Mesothelial cell of epicardium (in vitro differentiated cells): ENCODE measurements at regions not wholly inside any gene's neighbourhood (a gene's known extent, or its start where the extent isn't known, plus 50 kb on each side); places are given as distances from the start of the nearest gene placed in this dataset.

Experiments used
- DNase-seq, 2 experiments: peaks; one replicate each; pipeline ENCODE4 v3.0.0; 2021; ENCODE audit warnings: low spot score in 2 of 2; ENCODE audit not compliant: unreplicated experiment in 2 of 2
- H3K27ac Mint-ChIP-seq: 2 replicates; pipeline ENCODE4 v1.8.0; 2021; ENCODE audit warnings: mixed read lengths
- H3K27me3 Mint-ChIP-seq: 2 replicates; pipeline ENCODE4 v1.8.0; 2021; ENCODE audit warnings: low read depth, mixed read lengths
- H3K36me3 Mint-ChIP-seq: 2 replicates; pipeline ENCODE4 v1.8.0; 2021; ENCODE audit warnings: mixed read lengths
- H3K4me1 Mint-ChIP-seq: 2 replicates; pipeline ENCODE4 v1.8.0; 2021; ENCODE audit warnings: mixed read lengths
- H3K4me3 Mint-ChIP-seq: 2 replicates; pipeline ENCODE4 v1.8.0; 2021; ENCODE audit warnings: mild to moderate bottlenecking, moderate library complexity, mixed read lengths
- H3K9me3 Mint-ChIP-seq: 2 replicates; pipeline ENCODE4 v1.8.0; 2021; ENCODE audit warnings: mixed read lengths
- TF ChIP-seq, protein P1 (sequence below): fragments of 200-600 bp; sonication (generic); IDR thresholded peaks from one replicate; pipeline ENCODE4 v1.5.0; 2021; ENCODE audit warnings: antibody characterized with exemption; ENCODE audit not compliant: unreplicated experiment

DNA sequence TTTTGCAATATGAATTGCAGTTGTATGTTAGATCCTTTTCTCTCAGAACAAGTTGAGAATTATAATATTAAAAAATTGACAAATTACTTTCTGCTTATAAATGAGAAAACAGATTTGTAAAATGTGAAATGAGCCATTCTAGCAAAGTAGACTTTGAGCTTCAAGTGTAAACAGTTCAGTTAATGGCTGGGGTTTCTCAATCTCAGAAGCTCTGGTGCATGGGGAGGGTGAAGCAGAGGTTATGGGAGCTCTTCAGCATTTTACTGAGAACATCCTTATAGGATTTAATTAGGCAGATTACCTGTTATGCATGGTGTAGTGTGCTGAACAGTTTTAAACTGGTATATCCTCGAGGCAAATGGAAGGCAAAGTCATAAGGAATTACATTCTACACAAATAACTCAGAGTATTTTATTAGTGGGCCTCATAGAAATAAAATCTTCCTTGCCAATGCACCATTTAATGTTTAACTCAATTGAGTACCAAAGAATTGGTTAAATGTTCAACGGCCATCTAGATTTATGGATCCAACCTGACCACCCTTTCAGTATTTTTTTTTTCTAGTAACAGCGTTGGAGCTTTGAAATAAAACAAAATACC, 1143.6 kb upstream of the ADGRL2 start:
- Mint-ChIP-seq H3K4me3 (no peak overlapping the region), H3K4me1 (peaks cover 15% of the 10 kb centered on the region), H3K27ac (peak overlapping the region; percentile 59), H3K27me3 (no peaks in the 10 kb centered on the region), H3K36me3 (no peaks in the 10 kb centered on the region), H3K9me3 (peaks cover 9% of the 10 kb centered on the region)
- DNase-seq: no peak
- TF ChIP-seq, protein P1, sequence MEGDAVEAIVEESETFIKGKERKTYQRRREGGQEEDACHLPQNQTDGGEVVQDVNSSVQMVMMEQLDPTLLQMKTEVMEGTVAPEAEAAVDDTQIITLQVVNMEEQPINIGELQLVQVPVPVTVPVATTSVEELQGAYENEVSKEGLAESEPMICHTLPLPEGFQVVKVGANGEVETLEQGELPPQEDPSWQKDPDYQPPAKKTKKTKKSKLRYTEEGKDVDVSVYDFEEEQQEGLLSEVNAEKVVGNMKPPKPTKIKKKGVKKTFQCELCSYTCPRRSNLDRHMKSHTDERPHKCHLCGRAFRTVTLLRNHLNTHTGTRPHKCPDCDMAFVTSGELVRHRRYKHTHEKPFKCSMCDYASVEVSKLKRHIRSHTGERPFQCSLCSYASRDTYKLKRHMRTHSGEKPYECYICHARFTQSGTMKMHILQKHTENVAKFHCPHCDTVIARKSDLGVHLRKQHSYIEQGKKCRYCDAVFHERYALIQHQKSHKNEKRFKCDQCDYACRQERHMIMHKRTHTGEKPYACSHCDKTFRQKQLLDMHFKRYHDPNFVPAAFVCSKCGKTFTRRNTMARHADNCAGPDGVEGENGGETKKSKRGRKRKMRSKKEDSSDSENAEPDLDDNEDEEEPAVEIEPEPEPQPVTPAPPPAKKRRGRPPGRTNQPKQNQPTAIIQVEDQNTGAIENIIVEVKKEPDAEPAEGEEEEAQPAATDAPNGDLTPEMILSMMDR: no peak

DNA sequence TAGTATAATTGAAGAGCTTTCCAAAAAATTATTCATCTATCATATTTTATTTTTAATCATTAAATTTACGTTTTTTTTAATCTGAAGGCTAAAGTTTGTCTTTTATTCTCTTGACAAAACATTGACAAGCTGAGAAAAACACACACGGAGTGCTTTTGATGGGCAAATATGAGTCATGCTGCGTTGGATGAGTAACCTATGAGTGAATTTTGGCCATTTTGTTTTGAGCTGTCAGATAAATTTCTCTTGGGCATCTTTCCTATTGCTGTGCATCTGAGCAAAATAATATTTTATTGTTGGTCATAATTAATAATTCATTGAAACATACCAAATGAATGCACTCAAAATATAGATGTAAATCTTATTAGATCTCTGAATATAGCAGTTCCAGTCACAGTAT, 1144.1 kb upstream of the ADGRL2 start:
- Mint-ChIP-seq H3K27me3 (no peaks in the 10 kb centered on the region), H3K27ac (no peak overlapping the region), H3K9me3 (peaks cover 9% of the 10 kb centered on the region), H3K36me3 (no peaks in the 10 kb centered on the region), H3K4me3 (no peak overlapping the region), H3K4me1 (peaks cover 15% of the 10 kb centered on the region)
- no peak for DNase-seq
- TF ChIP-seq, protein P1: no peak

DNA sequence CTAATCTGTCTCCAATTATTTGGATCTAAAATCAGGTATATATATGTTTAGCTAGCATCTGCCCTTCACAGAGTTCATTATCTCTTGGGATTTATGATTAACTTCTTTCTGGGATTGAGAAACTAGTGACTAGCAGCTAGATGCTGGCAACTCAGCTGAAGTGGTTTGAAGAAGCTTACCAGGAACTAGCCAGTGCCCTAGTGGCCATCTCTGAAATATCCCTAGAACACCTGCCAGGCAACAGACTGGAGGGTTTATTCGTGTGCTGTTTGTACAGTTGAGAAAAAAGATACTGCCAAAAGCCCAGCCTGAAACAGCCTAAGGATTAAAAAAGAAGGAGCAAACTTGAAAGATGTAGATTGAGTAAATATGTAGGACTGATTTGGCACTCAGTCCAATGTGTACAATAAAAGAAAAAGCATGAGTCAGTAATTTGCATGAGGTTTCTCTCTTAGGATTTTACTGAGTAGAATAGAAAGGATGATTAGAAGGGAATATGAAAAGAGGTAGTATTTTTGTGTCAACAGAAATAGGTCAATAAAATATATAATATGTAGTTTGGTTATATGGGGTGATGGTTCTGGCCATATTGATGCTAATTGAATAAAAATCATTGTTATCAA, 1144.6 kb upstream of the ADGRL2 start:
- H3K27me3 Mint-ChIP-seq: no peaks in the 10 kb centered on the region
- TF ChIP-seq, protein P1: peak; percentile 27
- no peak overlapping the region for H3K27ac Mint-ChIP-seq
- peaks cover 9% of the 10 kb centered on the region for H3K9me3 Mint-ChIP-seq
- peaks cover 15% of the 10 kb centered on the region for H3K4me1 Mint-ChIP-seq
- H3K36me3 Mint-ChIP-seq: no peaks in the 10 kb centered on the region
- DNase-seq: no peak
- H3K4me3 Mint-ChIP-seq: no peak overlapping the region

DNA sequence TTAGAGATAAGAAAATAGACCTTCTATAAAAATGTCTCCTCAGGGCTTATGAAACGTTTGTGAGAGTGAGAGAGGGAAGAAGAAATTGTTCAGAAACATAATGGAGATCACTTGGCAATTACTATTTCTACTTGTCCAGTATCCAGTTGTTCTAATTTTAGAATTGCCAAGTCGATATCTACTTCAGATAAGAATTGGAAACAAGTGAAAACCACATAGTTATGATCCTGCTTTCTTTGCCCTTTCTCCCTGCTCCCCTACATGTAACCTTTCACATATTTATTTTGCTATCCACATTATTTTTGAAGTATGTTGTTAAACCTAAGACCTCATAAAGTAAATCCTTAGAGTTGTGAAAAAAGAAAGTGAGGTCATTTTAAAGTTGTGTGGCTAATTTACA, 1154.7 kb upstream of the ADGRL2 start:
- H3K36me3 Mint-ChIP-seq: no peaks in the 10 kb centered on the region
- no peaks in the 10 kb centered on the region for H3K4me1 Mint-ChIP-seq
- no peaks in the 10 kb centered on the region for H3K27me3 Mint-ChIP-seq
- DNase-seq: no peak
- TF ChIP-seq, protein P1: no peak
- no peak overlapping the region for H3K27ac Mint-ChIP-seq
- H3K9me3 Mint-ChIP-seq: peaks cover 6% of the 10 kb centered on the region
- H3K4me3 Mint-ChIP-seq: no peak overlapping the region

DNA sequence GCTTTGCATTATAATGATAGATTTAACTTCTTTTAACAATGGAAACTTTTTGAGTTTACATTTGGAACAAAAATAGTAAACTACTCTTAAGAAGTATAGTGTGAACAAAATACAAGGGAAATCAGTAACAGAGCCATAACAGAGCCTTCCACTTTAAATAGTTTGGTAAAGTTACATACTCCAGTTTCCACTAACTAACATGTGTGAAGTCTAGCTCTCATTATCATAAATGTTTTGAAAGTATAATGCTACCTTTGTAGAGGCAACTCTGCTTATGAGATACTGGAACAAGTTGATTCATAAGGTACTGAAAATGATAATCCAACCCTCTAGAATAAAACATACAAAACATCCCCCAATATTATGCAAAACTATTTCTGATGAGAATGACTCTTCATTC, 1155.1 kb upstream of the ADGRL2 start:
- Mint-ChIP-seq H3K4me3 (no peak overlapping the region), H3K27me3 (no peaks in the 10 kb centered on the region), H3K4me1 (no peaks in the 10 kb centered on the region), H3K36me3 (no peaks in the 10 kb centered on the region), H3K27ac (no peak overlapping the region), H3K9me3 (peaks cover 6% of the 10 kb centered on the region)
- no peak for DNase-seq
- TF ChIP-seq, protein P1: no peak
